HL-60 (cell line): ENCODE measurements at regions not wholly inside any gene's neighbourhood (a gene's known extent, or its start where the extent isn't known, plus 50 kb on each side); places are given as distances from the start of the nearest gene placed in this dataset.

Experiments
- DNase-seq, 2 experiments: peaks; one replicate each; pipeline ENCODE4 v3.0.0-alpha.2; 2010 to 2020; ENCODE audit warnings: low read depth in 1 of 2, low spot score in 1 of 2
- H3K27ac ChIP-seq: fragments of 250-450 bp; sonication (Bioruptor Pico); replicated peaks from 2 replicates; pipeline ENCODE4 v1.5.1; 2020; ENCODE audit warnings: mild to moderate bottlenecking, moderate library complexity
- H3K27me3 ChIP-seq: fragments of 250-450 bp; sonication (Bioruptor Pico); 2 replicates; pipeline ENCODE4 v1.5.1; 2021; ENCODE audit warnings: mild to moderate bottlenecking, moderate library complexity; ENCODE audit not compliant: insufficient read depth, poor library complexity, severe bottlenecking
- H3K4me3 ChIP-seq: replicated peaks from 2 replicates; pipeline ENCODE4 v1.5.1; 2011; ENCODE audit warnings: mild to moderate bottlenecking, control low read depth, low read length; ENCODE audit not compliant: insufficient read depth
- GABPA ChIP-seq: IDR thresholded peaks from 2 replicates; pipeline ENCODE4 v1.6.1; 2012; ENCODE audit warnings: low read depth
- POLR2AphosphoS5 ChIP-seq: IDR thresholded peaks from 2 replicates; pipeline ENCODE4 v1.6.1; 2012; ENCODE audit warnings: low read depth
- SPI1 ChIP-seq: IDR thresholded peaks from 2 replicates; pipeline ENCODE4 v1.6.1; 2012; ENCODE audit warnings: low read depth, mild to moderate bottlenecking, borderline replicate concordance
- TF ChIP-seq, protein P1 (sequence below): IDR thresholded peaks from 2 replicates; pipeline ENCODE4 v1.6.1; 2012; ENCODE audit warnings: low read depth; ENCODE audit not compliant: insufficient replicate concordance
- TF ChIP-seq, protein P2 (sequence below): IDR thresholded peaks from one replicate; pipeline ENCODE4 v1.5.1; 2011; ENCODE audit warnings: low read length, control low read depth, inconsistent platforms; ENCODE audit not compliant: insufficient read depth

DNA sequence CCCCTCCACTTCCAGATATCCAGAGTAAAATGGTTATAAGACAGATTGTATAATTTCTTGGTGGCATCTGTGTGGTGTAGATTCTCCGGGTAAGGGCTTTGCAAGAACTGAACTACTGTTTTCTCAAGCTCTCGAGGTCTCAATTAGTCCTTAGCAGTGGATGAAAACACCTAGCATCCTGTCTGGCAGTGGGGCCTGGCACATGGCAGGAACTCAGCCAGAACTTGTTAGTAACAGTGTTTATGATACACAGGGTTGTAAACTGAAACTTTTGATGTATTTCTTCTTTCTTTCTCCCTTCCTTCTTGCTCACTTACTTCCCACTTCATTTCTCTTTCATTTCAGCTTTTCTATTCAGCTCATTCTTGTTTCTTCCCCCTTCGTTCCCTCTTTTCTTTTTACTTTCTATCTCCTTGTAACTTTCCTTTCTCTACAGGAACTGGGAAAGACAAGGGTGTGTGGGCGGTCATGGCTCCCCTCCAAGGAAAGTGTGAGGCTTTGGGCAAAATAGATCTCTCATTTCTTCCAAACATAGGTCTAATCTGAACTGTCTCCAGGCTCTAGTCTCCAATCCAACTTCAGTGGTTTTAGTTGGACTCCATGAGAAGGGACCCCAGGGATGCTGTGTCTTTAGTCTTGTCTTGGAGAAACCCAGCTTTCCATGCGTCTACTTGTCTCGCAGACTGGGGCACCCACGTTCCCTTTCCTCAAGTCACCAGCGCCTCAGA, 159.7 kb downstream of the PAH start:
- H3K27ac ChIP-seq = no peak overlapping the region
- no peak for DNase-seq
- no peak overlapping the region for H3K4me3 ChIP-seq
- no peaks in the 10 kb centered on the region for H3K27me3 ChIP-seq
- no peak for TF ChIP-seq GABPA
- TF ChIP-seq SPI1 = no peak

DNA sequence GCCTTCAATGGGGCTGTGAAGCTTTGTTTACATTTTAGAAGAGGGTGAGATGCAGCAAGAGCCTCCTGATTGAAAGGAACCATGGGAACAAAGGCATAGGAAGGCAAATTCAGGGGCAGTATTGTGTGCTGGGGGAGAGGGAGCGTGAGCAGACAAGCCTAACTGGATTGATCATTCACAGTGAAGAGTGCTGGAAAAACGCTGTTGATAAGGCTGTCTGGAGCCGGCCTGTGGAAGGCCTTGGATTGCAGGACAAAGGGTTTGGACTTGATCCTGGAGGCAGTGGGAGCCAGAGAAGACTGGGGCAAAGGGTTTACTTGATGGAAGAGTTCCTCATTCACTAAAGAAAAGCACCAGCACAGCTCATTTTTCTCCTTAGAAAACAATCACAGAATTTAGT, 160.5 kb downstream of the PAH start:
- H3K27ac ChIP-seq = no peak overlapping the region
- TF ChIP-seq, protein P1, sequence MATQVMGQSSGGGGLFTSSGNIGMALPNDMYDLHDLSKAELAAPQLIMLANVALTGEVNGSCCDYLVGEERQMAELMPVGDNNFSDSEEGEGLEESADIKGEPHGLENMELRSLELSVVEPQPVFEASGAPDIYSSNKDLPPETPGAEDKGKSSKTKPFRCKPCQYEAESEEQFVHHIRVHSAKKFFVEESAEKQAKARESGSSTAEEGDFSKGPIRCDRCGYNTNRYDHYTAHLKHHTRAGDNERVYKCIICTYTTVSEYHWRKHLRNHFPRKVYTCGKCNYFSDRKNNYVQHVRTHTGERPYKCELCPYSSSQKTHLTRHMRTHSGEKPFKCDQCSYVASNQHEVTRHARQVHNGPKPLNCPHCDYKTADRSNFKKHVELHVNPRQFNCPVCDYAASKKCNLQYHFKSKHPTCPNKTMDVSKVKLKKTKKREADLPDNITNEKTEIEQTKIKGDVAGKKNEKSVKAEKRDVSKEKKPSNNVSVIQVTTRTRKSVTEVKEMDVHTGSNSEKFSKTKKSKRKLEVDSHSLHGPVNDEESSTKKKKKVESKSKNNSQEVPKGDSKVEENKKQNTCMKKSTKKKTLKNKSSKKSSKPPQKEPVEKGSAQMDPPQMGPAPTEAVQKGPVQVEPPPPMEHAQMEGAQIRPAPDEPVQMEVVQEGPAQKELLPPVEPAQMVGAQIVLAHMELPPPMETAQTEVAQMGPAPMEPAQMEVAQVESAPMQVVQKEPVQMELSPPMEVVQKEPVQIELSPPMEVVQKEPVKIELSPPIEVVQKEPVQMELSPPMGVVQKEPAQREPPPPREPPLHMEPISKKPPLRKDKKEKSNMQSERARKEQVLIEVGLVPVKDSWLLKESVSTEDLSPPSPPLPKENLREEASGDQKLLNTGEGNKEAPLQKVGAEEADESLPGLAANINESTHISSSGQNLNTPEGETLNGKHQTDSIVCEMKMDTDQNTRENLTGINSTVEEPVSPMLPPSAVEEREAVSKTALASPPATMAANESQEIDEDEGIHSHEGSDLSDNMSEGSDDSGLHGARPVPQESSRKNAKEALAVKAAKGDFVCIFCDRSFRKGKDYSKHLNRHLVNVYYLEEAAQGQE = no peak
- no peak for TF ChIP-seq SPI1
- no peak for TF ChIP-seq POLR2AphosphoS5
- TF ChIP-seq, protein P2, sequence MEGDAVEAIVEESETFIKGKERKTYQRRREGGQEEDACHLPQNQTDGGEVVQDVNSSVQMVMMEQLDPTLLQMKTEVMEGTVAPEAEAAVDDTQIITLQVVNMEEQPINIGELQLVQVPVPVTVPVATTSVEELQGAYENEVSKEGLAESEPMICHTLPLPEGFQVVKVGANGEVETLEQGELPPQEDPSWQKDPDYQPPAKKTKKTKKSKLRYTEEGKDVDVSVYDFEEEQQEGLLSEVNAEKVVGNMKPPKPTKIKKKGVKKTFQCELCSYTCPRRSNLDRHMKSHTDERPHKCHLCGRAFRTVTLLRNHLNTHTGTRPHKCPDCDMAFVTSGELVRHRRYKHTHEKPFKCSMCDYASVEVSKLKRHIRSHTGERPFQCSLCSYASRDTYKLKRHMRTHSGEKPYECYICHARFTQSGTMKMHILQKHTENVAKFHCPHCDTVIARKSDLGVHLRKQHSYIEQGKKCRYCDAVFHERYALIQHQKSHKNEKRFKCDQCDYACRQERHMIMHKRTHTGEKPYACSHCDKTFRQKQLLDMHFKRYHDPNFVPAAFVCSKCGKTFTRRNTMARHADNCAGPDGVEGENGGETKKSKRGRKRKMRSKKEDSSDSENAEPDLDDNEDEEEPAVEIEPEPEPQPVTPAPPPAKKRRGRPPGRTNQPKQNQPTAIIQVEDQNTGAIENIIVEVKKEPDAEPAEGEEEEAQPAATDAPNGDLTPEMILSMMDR = no peak
- no peak for TF ChIP-seq GABPA
- H3K4me3 ChIP-seq = no peak overlapping the region
- H3K27me3 ChIP-seq = no peaks in the 10 kb centered on the region
- DNase-seq = no peak

DNA sequence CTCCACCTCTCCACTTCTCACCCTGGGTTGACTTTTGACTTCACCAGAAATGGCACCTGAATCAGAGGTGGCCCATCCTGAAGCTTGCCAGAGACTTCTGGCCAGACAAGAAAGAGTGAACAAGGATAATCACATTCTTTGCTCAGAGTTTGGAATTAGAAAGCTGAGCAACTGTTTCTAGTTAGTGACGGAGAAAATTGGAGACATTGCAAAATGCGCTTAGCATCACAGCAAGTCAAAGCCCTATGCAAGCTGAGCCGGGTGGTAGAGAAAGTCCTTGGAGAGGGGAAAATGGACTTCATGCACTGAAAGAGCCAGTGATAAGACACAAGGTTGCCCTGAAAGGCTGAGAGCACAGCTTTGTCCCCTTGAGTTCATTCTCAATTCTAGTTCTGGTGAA, 161.8 kb downstream of the PAH start:
- TF ChIP-seq SPI1 (no peak), GABPA (no peak), POLR2AphosphoS5 (no peak)
- TF ChIP-seq, protein P1 = no peak
- TF ChIP-seq, protein P2 = no peak
- H3K27me3 ChIP-seq = no peaks in the 10 kb centered on the region
- H3K4me3 ChIP-seq = no peak overlapping the region
- no peak overlapping the region for H3K27ac ChIP-seq
- no peak for DNase-seq

DNA sequence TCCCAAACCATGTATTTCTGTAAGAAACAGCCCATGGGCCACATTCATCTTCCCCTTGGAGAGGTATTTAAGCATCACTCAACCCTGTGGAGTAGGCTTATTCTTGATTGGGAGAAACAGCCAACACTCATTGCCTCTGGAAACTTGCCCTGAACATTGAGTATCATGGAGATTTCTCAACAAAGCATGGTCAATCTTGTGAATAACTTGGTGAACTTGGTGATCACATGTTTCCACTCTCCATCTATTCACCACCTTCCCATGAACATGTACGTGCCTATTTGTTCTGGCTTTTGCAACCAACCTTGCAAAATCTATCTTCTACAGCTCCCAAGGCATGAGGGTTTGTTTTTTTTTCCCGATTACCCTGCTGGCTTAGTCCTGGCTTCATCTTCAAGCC, 163.2 kb downstream of the PAH start:
- TF ChIP-seq GABPA = no peak
- TF ChIP-seq, protein P1 = no peak
- H3K4me3 ChIP-seq = no peak overlapping the region
- H3K27me3 ChIP-seq = no peaks in the 10 kb centered on the region
- no peak for DNase-seq
- no peak overlapping the region for H3K27ac ChIP-seq
